ENCODE measurements at regions not wholly inside any gene's neighbourhood (a gene's known extent, or its start where the extent isn't known, plus 50 kb on each side); places are given as distances from the start of the nearest gene placed in this dataset.

GRCh38 chr9:78507037-78507436 lies 210.1 kb downstream of the PSAT1 start:
- DNase-seq = no peak
- Histone ChIP-seq H3K27me3 (no peaks in the 10 kb centered on the region), H3K4me3 (no peak overlapping the region), H3K4me1 (no peaks in the 10 kb centered on the region), H3K27ac (no peak overlapping the region), H3K36me3 (no peaks in the 10 kb centered on the region), H3K9me3 (no peaks in the 10 kb centered on the region)
- TF ChIP-seq CTCF (IDR thresholded peaks at IDR 0.05) (no peak), POLR2A (IDR thresholded peaks at IDR 0.05) (no peak)
- intact Hi-C loops (cut with DNase I; ENCODE audit: low total_unique reads) = no loop called here

GRCh38 chr9:78510035-78510434 lies 213.1 kb downstream of the PSAT1 start:
- H3K27me3 ChIP-seq = no peaks in the 10 kb centered on the region
- no peak overlapping the region for H3K27ac ChIP-seq

GRCh38 chr9:78515108-78515507 lies 218.2 kb downstream of the PSAT1 start:
- Histone ChIP-seq H3K4me3 (no peak overlapping the region), H3K36me3 (no peaks in the 10 kb centered on the region), H3K27ac (no peak overlapping the region), H3K4me1 (no peaks in the 10 kb centered on the region), H3K27me3 (no peaks in the 10 kb centered on the region), H3K9me3 (no peaks in the 10 kb centered on the region)
- no peak for DNase-seq
- TF ChIP-seq POLR2A (IDR thresholded peaks at IDR 0.05) (no peak), CTCF (IDR thresholded peaks at IDR 0.05) (no peak)
- intact Hi-C loops (cut with DNase I; ENCODE audit: low total_unique reads) = no loop called here

More at GRCh38 chr9:78510035-78510434, 213.1 kb downstream of the PSAT1 start:
- no peak for DNase-seq
- Histone ChIP-seq H3K9me3 (no peaks in the 10 kb centered on the region), H3K4me3 (no peak overlapping the region), H3K4me1 (no peaks in the 10 kb centered on the region), H3K36me3 (no peaks in the 10 kb centered on the region)
- intact Hi-C loops (cut with DNase I; ENCODE audit: low total_unique reads) = no loop called here
- TF ChIP-seq POLR2A (IDR thresholded peaks at IDR 0.05) = no peak
- no peak for TF ChIP-seq CTCF (IDR thresholded peaks at IDR 0.05)

GRCh38 chr9:78519786-78520185 lies 222.9 kb downstream of the PSAT1 start:
- intact Hi-C loops (cut with DNase I; ENCODE audit: low total_unique reads) = no loop called here
- H3K27ac ChIP-seq = no peak overlapping the region
- no peaks in the 10 kb centered on the region for H3K9me3 ChIP-seq
- no peaks in the 10 kb centered on the region for H3K4me1 ChIP-seq
- DNase-seq = no peak
- H3K4me3 ChIP-seq = no peak overlapping the region
- H3K27me3 ChIP-seq = no peaks in the 10 kb centered on the region
- TF ChIP-seq CTCF (IDR thresholded peaks at IDR 0.05) = no peak
- TF ChIP-seq POLR2A (IDR thresholded peaks at IDR 0.05) = no peak
- H3K36me3 ChIP-seq = no peaks in the 10 kb centered on the region

GRCh38 chr9:78521680-78522079 lies 224.8 kb downstream of the PSAT1 start:
- intact Hi-C loops (cut with DNase I; ENCODE audit: low total_unique reads) = no loop called here
- no peak for DNase-seq
- TF ChIP-seq POLR2A (IDR thresholded peaks at IDR 0.05) (no peak), CTCF (IDR thresholded peaks at IDR 0.05) (no peak)
- Histone ChIP-seq H3K27ac (no peak overlapping the region), H3K27me3 (no peaks in the 10 kb centered on the region), H3K4me1 (no peaks in the 10 kb centered on the region), H3K4me3 (no peak overlapping the region), H3K36me3 (no peaks in the 10 kb centered on the region), H3K9me3 (no peaks in the 10 kb centered on the region)

Data from uterus (tissue), 3 donors.